Loucy (cell line): ENCODE measurements at regions not wholly inside any gene's neighbourhood (a gene's known extent, or its start where the extent isn't known, plus 50 kb on each side); places are given as distances from the start of the nearest gene placed in this dataset.

Source experiments
- H2AFZ ChIP-seq: fragments of 200-600 bp; sonication (generic); 2 replicates; pipeline ENCODE4 v1.6.0; 2016; ENCODE audit warnings: antibody characterized with exemption, mild to moderate bottlenecking, low read length, moderate library complexity
- H3F3A ChIP-seq: fragments of 200-600 bp; 2 replicates; pipeline ENCODE4 v1.6.0; 2016; ENCODE audit warnings: antibody characterized with exemption, low read depth, mild to moderate bottlenecking
- H3K27me3 ChIP-seq: fragments of 200-600 bp; sonication (generic); 2 replicates; pipeline ENCODE4 v1.6.1; 2014; ENCODE audit warnings: low read length, mild to moderate bottlenecking; ENCODE audit not compliant: insufficient read depth, poor library complexity, severe bottlenecking
- H3K36me3 ChIP-seq: fragments of 200-600 bp; sonication (generic); 2 replicates; pipeline ENCODE4 v1.6.1; 2016; ENCODE audit warnings: low read length; ENCODE audit not compliant: insufficient read depth
- H3K4me1 ChIP-seq: fragments of 200-600 bp; sonication (generic); 2 replicates; pipeline ENCODE4 v1.5.1; 2014; ENCODE audit warnings: low read length, mild to moderate bottlenecking; ENCODE audit not compliant: insufficient read depth, poor library complexity, severe bottlenecking
- H3K4me2 ChIP-seq: fragments of 200-600 bp; sonication (generic); 2 replicates; pipeline ENCODE4 v1.6.0; 2014; ENCODE audit warnings: antibody characterized with exemption, low read length, low read depth, mild to moderate bottlenecking; ENCODE audit not compliant: poor library complexity, severe bottlenecking
- H3K4me3 ChIP-seq: fragments of 200-600 bp; sonication (generic); 2 replicates; pipeline ENCODE4 v1.5.1; 2014; ENCODE audit warnings: low read length, mild to moderate bottlenecking, mixed read lengths; ENCODE audit not compliant: poor library complexity, severe bottlenecking
- H3K79me2 ChIP-seq: fragments of 200-600 bp; sonication (generic); 2 replicates; pipeline ENCODE4 v1.6.1; 2014; ENCODE audit warnings: low read length; ENCODE audit not compliant: insufficient read depth
- H3K9ac ChIP-seq: fragments of 200-600 bp; sonication (generic); 2 replicates; pipeline ENCODE4 v1.6.0; 2014; ENCODE audit warnings: mild to moderate bottlenecking, low read depth, low read length, moderate library complexity; ENCODE audit not compliant: poor library complexity, severe bottlenecking
- H3K9me2 ChIP-seq: fragments of 200-600 bp; sonication (generic); replicated peaks from 2 replicates; pipeline ENCODE4 v1.6.1; 2016; ENCODE audit warnings: low read depth, low read length, mixed read lengths
- H3K9me3 ChIP-seq: fragments of 200-600 bp; sonication (generic); 2 replicates; pipeline ENCODE4 v1.6.1; 2014; ENCODE audit warnings: mild to moderate bottlenecking, antibody characterized with exemption, low read length, low read depth; ENCODE audit not compliant: insufficient read depth
- H4K20me1 ChIP-seq: fragments of 200-600 bp; sonication (generic); 2 replicates; pipeline ENCODE4 v1.6.0; 2014; ENCODE audit warnings: antibody characterized with exemption, low read length, mild to moderate bottlenecking; ENCODE audit not compliant: insufficient read depth, poor library complexity, severe bottlenecking
- CTCF ChIP-seq: fragments of 200-600 bp; sonication (generic); conservative IDR thresholded peaks from 2 replicates; pipeline ENCODE4 v1.5.1; 2014; ENCODE audit warnings: mild to moderate bottlenecking, antibody characterized with exemption, low read length
- EZH2phosphoT487 ChIP-seq: fragments of 200-600 bp; IDR thresholded peaks from 2 replicates; pipeline ENCODE4 v1.6.1; 2018; ENCODE audit warnings: antibody characterized with exemption, mild to moderate bottlenecking, moderate library complexity, borderline replicate concordance

GRCh38 chr1:72650843-72651435, 368.6 kb upstream of the NEGR1 start:
- no peaks in the 10 kb centered on the region for H3K79me2 ChIP-seq
- no peaks in the 10 kb centered on the region for H3K9me2 ChIP-seq
- H2AFZ ChIP-seq, result no peak overlapping the region
- no peaks in the 10 kb centered on the region for H3K27me3 ChIP-seq
- H4K20me1 ChIP-seq, result no peaks in the 10 kb centered on the region
- H3F3A ChIP-seq, result no peaks in the 10 kb centered on the region
- no peak overlapping the region for H3K4me3 ChIP-seq
- TF ChIP-seq EZH2phosphoT487 (no peak), CTCF (no peak)
- H3K4me1 ChIP-seq, result no peaks in the 10 kb centered on the region
- H3K36me3 ChIP-seq, result no peaks in the 10 kb centered on the region
- H3K9ac ChIP-seq, result no peak overlapping the region
- H3K4me2 ChIP-seq, result no peak overlapping the region
- no peaks in the 10 kb centered on the region for H3K9me3 ChIP-seq

- H3K4me2 ChIP-seq, result no peak overlapping the region
- no peaks in the 10 kb centered on the region for H3K36me3 ChIP-seq
- no peaks in the 10 kb centered on the region for H4K20me1 ChIP-seq
- H3K9ac ChIP-seq, result no peak overlapping the region
- no peak overlapping the region for H2AFZ ChIP-seq
- no peaks in the 10 kb centered on the region for H3K9me2 ChIP-seq
- no peak for TF ChIP-seq CTCF
- no peak for TF ChIP-seq EZH2phosphoT487
- H3K4me3 ChIP-seq, result no peak overlapping the region
- H3F3A ChIP-seq, result no peaks in the 10 kb centered on the region
- H3K27me3 ChIP-seq, result no peaks in the 10 kb centered on the region
- H3K79me2 ChIP-seq, result no peaks in the 10 kb centered on the region
- no peaks in the 10 kb centered on the region for H3K4me1 ChIP-seq
- H3K9me3 ChIP-seq, result no peaks in the 10 kb centered on the region
Observed at GRCh38 chr1:72649991-72650390, 367.7 kb upstream of the NEGR1 start.

- no peak overlapping the region for H3K9ac ChIP-seq
- H3K4me3 ChIP-seq, result no peak overlapping the region
- no peaks in the 10 kb centered on the region for H3K79me2 ChIP-seq
- no peaks in the 10 kb centered on the region for H3K27me3 ChIP-seq
- H3F3A ChIP-seq, result no peaks in the 10 kb centered on the region
- TF ChIP-seq EZH2phosphoT487 (no peak), CTCF (no peak)
- H3K36me3 ChIP-seq, result no peaks in the 10 kb centered on the region
- H3K4me2 ChIP-seq, result no peak overlapping the region
- no peaks in the 10 kb centered on the region for H3K9me3 ChIP-seq
- H4K20me1 ChIP-seq, result no peaks in the 10 kb centered on the region
- H3K4me1 ChIP-seq, result no peaks in the 10 kb centered on the region
- no peak overlapping the region for H2AFZ ChIP-seq
- H3K9me2 ChIP-seq, result no peaks in the 10 kb centered on the region
Observed at GRCh38 chr1:72649211-72649888, 367.0 kb upstream of the NEGR1 start.
